ENCODE measurements at regions not wholly inside any gene's neighbourhood (a gene's known extent, or its start where the extent isn't known, plus 50 kb on each side); places are given as distances from the start of the nearest gene placed in this dataset.

GRCh38 chr6:86251106-86251505 is 608.4 kb upstream of the SYNCRIP start:
- TF ChIP-seq YY1 (IDR thresholded peaks at IDR 0.05; ENCODE audit: low read depth) (no peak), EP300 (IDR thresholded peaks at IDR 0.05; ENCODE audit: borderline replicate concordance) (no peak), TAF1 (IDR thresholded peaks at IDR 0.05; ENCODE audit: low read depth) (no peak), REST (IDR thresholded peaks at IDR 0.05; ENCODE audit: low read depth) (no peak), EGR1 (IDR thresholded peaks at IDR 0.05) (no peak), TEAD4 (IDR thresholded peaks at IDR 0.05) (no peak), USF1 (IDR thresholded peaks at IDR 0.05) (no peak), CREB1 (IDR thresholded peaks at IDR 0.05; ENCODE audit: low read depth) (no peak), MAX (IDR thresholded peaks at IDR 0.05) (no peak), CEBPB (IDR thresholded peaks at IDR 0.05) (no peak), ZBTB7A (IDR thresholded peaks at IDR 0.05; ENCODE audit: low read depth) (no peak), NFIC (IDR thresholded peaks at IDR 0.05) (no peak), TCF12 (IDR thresholded peaks at IDR 0.05; ENCODE audit: low read depth) (no peak), RAD21 (IDR thresholded peaks at IDR 0.05; ENCODE audit: low read depth) (no peak), FOXM1 (IDR thresholded peaks at IDR 0.05; ENCODE audit: borderline replicate concordance, low read depth) (no peak)

GRCh38 chr6:86217906-86218305 is 575.2 kb upstream of the SYNCRIP start:
- TF ChIP-seq CREB1 (IDR thresholded peaks at IDR 0.05; ENCODE audit: low read depth) (no peak), TEAD4 (IDR thresholded peaks at IDR 0.05) (no peak), TCF12 (IDR thresholded peaks at IDR 0.05; ENCODE audit: low read depth) (no peak)

- no peak for TF ChIP-seq REST (IDR thresholded peaks at IDR 0.05; ENCODE audit: low read depth)
- no peak for TF ChIP-seq YY1 (IDR thresholded peaks at IDR 0.05; ENCODE audit: low read depth)
- TF ChIP-seq TEAD4 (IDR thresholded peaks at IDR 0.05): no peak
- TF ChIP-seq NFIC (IDR thresholded peaks at IDR 0.05): no peak
- no peak for TF ChIP-seq EP300 (IDR thresholded peaks at IDR 0.05; ENCODE audit: borderline replicate concordance)
- no peak for TF ChIP-seq TCF12 (IDR thresholded peaks at IDR 0.05; ENCODE audit: low read depth)
- TF ChIP-seq CEBPB (IDR thresholded peaks at IDR 0.05): no peak
- TF ChIP-seq ZBTB7A (IDR thresholded peaks at IDR 0.05; ENCODE audit: low read depth): no peak
Observed at GRCh38 chr6:86215323-86215722, 572.6 kb upstream of the SYNCRIP start.

GRCh38 chr6:86205980-86206379 is 563.3 kb upstream of the SYNCRIP start:
- TF ChIP-seq MAX (IDR thresholded peaks at IDR 0.05): no peak
- no peak for TF ChIP-seq CREB1 (IDR thresholded peaks at IDR 0.05; ENCODE audit: low read depth)
- TF ChIP-seq EP300 (IDR thresholded peaks at IDR 0.05; ENCODE audit: borderline replicate concordance): no peak
- no peak for TF ChIP-seq FOXM1 (IDR thresholded peaks at IDR 0.05; ENCODE audit: borderline replicate concordance, low read depth)
- TF ChIP-seq RAD21 (IDR thresholded peaks at IDR 0.05; ENCODE audit: low read depth): no peak
- TF ChIP-seq USF1 (IDR thresholded peaks at IDR 0.05): no peak
- no peak for TF ChIP-seq CEBPB (IDR thresholded peaks at IDR 0.05)
- no peak for TF ChIP-seq YY1 (IDR thresholded peaks at IDR 0.05; ENCODE audit: low read depth)
- TF ChIP-seq NFIC (IDR thresholded peaks at IDR 0.05): no peak
- no peak for TF ChIP-seq REST (IDR thresholded peaks at IDR 0.05; ENCODE audit: low read depth)
- no peak for TF ChIP-seq TAF1 (IDR thresholded peaks at IDR 0.05; ENCODE audit: low read depth)

- TF ChIP-seq CREB1 (IDR thresholded peaks at IDR 0.05; ENCODE audit: low read depth) (no peak), MAX (IDR thresholded peaks at IDR 0.05) (no peak), EGR1 (IDR thresholded peaks at IDR 0.05) (no peak), RAD21 (IDR thresholded peaks at IDR 0.05; ENCODE audit: low read depth) (no peak), TEAD4 (IDR thresholded peaks at IDR 0.05) (no peak), REST (IDR thresholded peaks at IDR 0.05; ENCODE audit: low read depth) (no peak), ZBTB7A (IDR thresholded peaks at IDR 0.05; ENCODE audit: low read depth) (no peak), NFIC (IDR thresholded peaks at IDR 0.05) (no peak), TCF12 (IDR thresholded peaks at IDR 0.05; ENCODE audit: low read depth) (no peak), USF1 (IDR thresholded peaks at IDR 0.05) (no peak), TAF1 (IDR thresholded peaks at IDR 0.05; ENCODE audit: low read depth) (no peak), CEBPB (IDR thresholded peaks at IDR 0.05) (no peak), EP300 (IDR thresholded peaks at IDR 0.05; ENCODE audit: borderline replicate concordance) (no peak), FOXM1 (IDR thresholded peaks at IDR 0.05; ENCODE audit: borderline replicate concordance, low read depth) (no peak), YY1 (IDR thresholded peaks at IDR 0.05; ENCODE audit: low read depth) (no peak)
Observed at GRCh38 chr6:86203044-86203443, 560.4 kb upstream of the SYNCRIP start.
